OCI-LY7 (cell line): ENCODE measurements at regions not wholly inside any gene's neighbourhood (a gene's known extent, or its start where the extent isn't known, plus 50 kb on each side); places are given as distances from the start of the nearest gene placed in this dataset.

ENCODE experiments used
- EZH2phosphoT487 ChIP-seq: fragments of 200-600 bp; sonication (generic); IDR thresholded peaks from 2 replicates; pipeline ENCODE4 v1.6.1; 2018; ENCODE audit warnings: low read depth, borderline replicate concordance, mild to moderate bottlenecking, mixed run types, antibody characterized with exemption, low read length, moderate library complexity, mixed read lengths
- TF ChIP-seq, protein P1 (sequence below): fragments of 200-600 bp; sonication (generic); conservative IDR thresholded peaks from 2 replicates; pipeline ENCODE4 v1.5.1; 2014; ENCODE audit warnings: mild to moderate bottlenecking, antibody characterized with exemption, low read length, moderate library complexity, mixed read lengths

DNA sequence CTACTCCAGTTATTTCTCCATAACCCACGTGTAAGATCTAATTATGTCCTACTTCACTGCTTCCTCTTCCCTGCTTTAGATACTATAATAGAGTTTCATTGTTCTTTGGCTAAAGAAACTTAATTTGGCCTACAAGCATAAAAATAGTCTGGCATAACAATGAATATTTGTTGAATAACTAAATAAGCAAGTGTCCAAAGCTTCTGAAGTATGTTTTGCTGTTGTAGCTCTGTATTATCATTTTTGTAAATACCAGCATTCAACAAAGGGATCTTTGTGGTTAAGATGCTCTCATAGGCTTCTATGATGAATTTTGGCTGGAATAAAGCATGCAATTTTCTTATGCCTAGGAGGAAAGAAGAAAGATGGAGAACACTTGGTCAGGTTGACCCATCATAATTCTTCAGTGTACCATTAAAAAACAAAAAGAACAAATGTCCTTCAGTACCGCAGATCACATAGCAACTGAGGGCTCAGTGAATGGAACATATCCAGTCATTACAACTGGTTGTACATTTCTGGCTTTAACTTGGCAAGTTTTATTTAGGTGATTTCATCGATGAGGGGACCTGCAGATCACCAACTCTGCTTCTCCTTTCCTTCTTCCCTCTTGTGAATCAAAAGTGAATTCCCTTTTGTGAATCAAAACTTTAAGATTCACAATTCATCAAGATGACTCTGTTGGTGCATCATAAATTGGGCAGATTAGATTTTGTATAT lies 465.9 kb upstream of the TGFBR2 start:
- TF ChIP-seq, protein P1, sequence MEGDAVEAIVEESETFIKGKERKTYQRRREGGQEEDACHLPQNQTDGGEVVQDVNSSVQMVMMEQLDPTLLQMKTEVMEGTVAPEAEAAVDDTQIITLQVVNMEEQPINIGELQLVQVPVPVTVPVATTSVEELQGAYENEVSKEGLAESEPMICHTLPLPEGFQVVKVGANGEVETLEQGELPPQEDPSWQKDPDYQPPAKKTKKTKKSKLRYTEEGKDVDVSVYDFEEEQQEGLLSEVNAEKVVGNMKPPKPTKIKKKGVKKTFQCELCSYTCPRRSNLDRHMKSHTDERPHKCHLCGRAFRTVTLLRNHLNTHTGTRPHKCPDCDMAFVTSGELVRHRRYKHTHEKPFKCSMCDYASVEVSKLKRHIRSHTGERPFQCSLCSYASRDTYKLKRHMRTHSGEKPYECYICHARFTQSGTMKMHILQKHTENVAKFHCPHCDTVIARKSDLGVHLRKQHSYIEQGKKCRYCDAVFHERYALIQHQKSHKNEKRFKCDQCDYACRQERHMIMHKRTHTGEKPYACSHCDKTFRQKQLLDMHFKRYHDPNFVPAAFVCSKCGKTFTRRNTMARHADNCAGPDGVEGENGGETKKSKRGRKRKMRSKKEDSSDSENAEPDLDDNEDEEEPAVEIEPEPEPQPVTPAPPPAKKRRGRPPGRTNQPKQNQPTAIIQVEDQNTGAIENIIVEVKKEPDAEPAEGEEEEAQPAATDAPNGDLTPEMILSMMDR, result no peak
- TF ChIP-seq EZH2phosphoT487, result no peak
